Smooth muscle cell of the brain vasculature (primary cell): ENCODE measurements at regions not wholly inside any gene's neighbourhood (a gene's known extent, or its start where the extent isn't known, plus 50 kb on each side); places are given as distances from the start of the nearest gene placed in this dataset.

Experiments used
- DNase-seq: peaks from one replicate; pipeline ENCODE4 v3.0.0-alpha.2; 2012; ENCODE audit warnings: low read depth, low spot score

GRCh38 chr18:73739098-73739497 lies 408.5 kb downstream of the FBXO15 start:
- no peak for DNase-seq

GRCh38 chr18:73737990-73738389 lies 409.6 kb downstream of the FBXO15 start:
- DNase-seq, result no peak

- no peak for DNase-seq
Observed at GRCh38 chr18:73735836-73736235, 411.8 kb downstream of the FBXO15 start.

GRCh38 chr18:73733806-73734314 lies 413.8 kb downstream of the FBXO15 start:
- no peak for DNase-seq

- DNase-seq, result no peak
Observed at GRCh38 chr18:73733376-73733775, 414.3 kb downstream of the FBXO15 start.

- no peak for DNase-seq
Observed at GRCh38 chr18:73728657-73729056, 419.0 kb downstream of the FBXO15 start.

GRCh38 chr18:73724958-73725357 lies 422.7 kb downstream of the FBXO15 start:
- DNase-seq, result no peak

GRCh38 chr18:73719611-73720010 lies 428.0 kb downstream of the FBXO15 start:
- no peak for DNase-seq

- DNase-seq, result no peak
Observed at GRCh38 chr18:73717570-73717969, 430.1 kb downstream of the FBXO15 start.

- no peak for DNase-seq
Observed at GRCh38 chr18:73715210-73715670, 432.4 kb downstream of the FBXO15 start.

GRCh38 chr18:73714466-73714865 lies 433.2 kb downstream of the FBXO15 start:
- DNase-seq, result no peak

- DNase-seq, result no peak
Observed at GRCh38 chr18:73711256-73711655, 436.4 kb downstream of the FBXO15 start.

- no peak for DNase-seq
Observed at GRCh38 chr18:73708591-73708990, 439.0 kb downstream of the FBXO15 start.

GRCh38 chr18:73707035-73707434 lies 440.6 kb downstream of the FBXO15 start:
- DNase-seq, result no peak

GRCh38 chr18:73697353-73697752 lies 450.3 kb downstream of the FBXO15 start:
- DNase-seq, result no peak

GRCh38 chr18:73696698-73697097 lies 450.9 kb downstream of the FBXO15 start:
- no peak for DNase-seq

GRCh38 chr18:73696171-73696570 lies 451.5 kb downstream of the FBXO15 start:
- DNase-seq, result no peak

GRCh38 chr18:73693091-73693490 lies 454.5 kb downstream of the FBXO15 start:
- no peak for DNase-seq

GRCh38 chr18:73691624-73692023 lies 456.0 kb downstream of the FBXO15 start:
- no peak for DNase-seq

GRCh38 chr18:73691118-73691517 lies 456.5 kb downstream of the FBXO15 start:
- no peak for DNase-seq

- no peak for DNase-seq
Observed at GRCh38 chr18:73690222-73690621, 457.4 kb downstream of the FBXO15 start.

GRCh38 chr18:73688851-73689711 lies 458.6 kb downstream of the FBXO15 start:
- no peak for DNase-seq

GRCh38 chr18:73688161-73688560 lies 459.5 kb downstream of the FBXO15 start:
- no peak for DNase-seq
